Suprapubic skin (tissue), 4 donors: ENCODE measurements at regions not wholly inside any gene's neighbourhood (a gene's known extent, or its start where the extent isn't known, plus 50 kb on each side); places are given as distances from the start of the nearest gene placed in this dataset.

Experiments used
- DNase-seq, 2 donors: peaks; one replicate each; pipeline ENCODE4 v3.0.0-alpha.2; 2019; ENCODE audit warnings: low spot score in 2 of 2
- H3K27ac ChIP-seq: fragments of 200-600 bp; sonication (generic); one replicate; pipeline ENCODE4 v1.5.1; 2019
- H3K27me3 ChIP-seq: fragments of 200-600 bp; sonication (generic); one replicate; pipeline ENCODE4 v1.5.1; 2019
- H3K36me3 ChIP-seq: fragments of 200-600 bp; sonication (generic); one replicate; pipeline ENCODE4 v1.5.1; 2019
- H3K4me1 ChIP-seq: fragments of 200-600 bp; sonication (generic); one replicate; pipeline ENCODE4 v1.5.1; 2019
- H3K4me3 ChIP-seq: fragments of 200-600 bp; sonication (generic); one replicate; pipeline ENCODE4 v1.5.1; 2019; ENCODE audit warnings: mild to moderate bottlenecking
- H3K9me3 ChIP-seq: fragments of 200-600 bp; sonication (generic); one replicate; pipeline ENCODE4 v1.5.1; 2019
- EP300 ChIP-seq: sonication (generic); formaldehyde crosslinking; IDR thresholded peaks from one replicate; pipeline ENCODE4 v1.6.1; 2017; ENCODE audit warnings: antibody characterized with exemption
- POLR2A ChIP-seq, 2 donors: fragments of 450-650 bp; IDR thresholded peaks; one replicate each; pipeline ENCODE4 v1.6.1; 2017; ENCODE audit warnings: antibody characterized with exemption in 2 of 2, mild to moderate bottlenecking in 2 of 2, moderate library complexity in 2 of 2
- POLR2AphosphoS5 ChIP-seq, 3 donors: sonication (generic); formaldehyde crosslinking; IDR thresholded peaks; one replicate each; pipeline ENCODE4 v1.6.1; 2017; ENCODE audit warnings: antibody characterized with exemption in 3 of 3
- WGBS: methylation state at CpG from one replicate; pipeline ENCODE4 v1.1.5; 2018; 5-methylcytosine and 5-hydroxymethylcytosine counted together
- TF ChIP-seq, protein P1 (sequence below), 2 donors: fragments of 200-600 bp in 1 of 2; fragments of 450-650 bp in 1 of 2; sonication (generic) in 1 of 2; IDR thresholded peaks; one replicate each; pipeline ENCODE4 v1.5.1; 2016 to 2019; ENCODE audit warnings: antibody characterized with exemption in 2 of 2, mild to moderate bottlenecking in 1 of 2, moderate library complexity in 1 of 2

DNA sequence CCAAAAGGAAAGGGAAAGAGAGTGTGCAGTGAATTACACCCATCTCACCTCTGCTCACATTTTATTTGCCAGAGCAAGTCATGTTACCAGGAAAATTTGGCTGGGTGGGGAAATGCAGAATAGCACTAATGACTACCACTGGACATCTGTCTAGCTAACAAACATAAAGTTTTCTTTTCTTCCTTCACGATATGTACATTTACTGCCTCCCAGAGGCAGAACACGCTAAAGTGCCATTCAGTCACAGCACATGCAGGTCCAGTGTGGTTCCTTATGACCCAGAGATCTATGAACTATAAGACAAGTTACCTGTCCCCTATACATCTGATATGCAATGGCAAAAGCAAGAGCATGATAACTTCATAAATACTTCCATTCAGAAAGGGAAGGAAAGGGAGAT lies 194.1 kb downstream of the OGFRL1 start:
- 78% methylated on average over 2 of the region's 2 CpGs for WGBS
- H3K4me1 ChIP-seq = peaks cover 31% of the 10 kb centered on the region
- TF ChIP-seq POLR2A (IDR thresholded peaks at IDR 0.05) = no peak
- TF ChIP-seq, protein P1, sequence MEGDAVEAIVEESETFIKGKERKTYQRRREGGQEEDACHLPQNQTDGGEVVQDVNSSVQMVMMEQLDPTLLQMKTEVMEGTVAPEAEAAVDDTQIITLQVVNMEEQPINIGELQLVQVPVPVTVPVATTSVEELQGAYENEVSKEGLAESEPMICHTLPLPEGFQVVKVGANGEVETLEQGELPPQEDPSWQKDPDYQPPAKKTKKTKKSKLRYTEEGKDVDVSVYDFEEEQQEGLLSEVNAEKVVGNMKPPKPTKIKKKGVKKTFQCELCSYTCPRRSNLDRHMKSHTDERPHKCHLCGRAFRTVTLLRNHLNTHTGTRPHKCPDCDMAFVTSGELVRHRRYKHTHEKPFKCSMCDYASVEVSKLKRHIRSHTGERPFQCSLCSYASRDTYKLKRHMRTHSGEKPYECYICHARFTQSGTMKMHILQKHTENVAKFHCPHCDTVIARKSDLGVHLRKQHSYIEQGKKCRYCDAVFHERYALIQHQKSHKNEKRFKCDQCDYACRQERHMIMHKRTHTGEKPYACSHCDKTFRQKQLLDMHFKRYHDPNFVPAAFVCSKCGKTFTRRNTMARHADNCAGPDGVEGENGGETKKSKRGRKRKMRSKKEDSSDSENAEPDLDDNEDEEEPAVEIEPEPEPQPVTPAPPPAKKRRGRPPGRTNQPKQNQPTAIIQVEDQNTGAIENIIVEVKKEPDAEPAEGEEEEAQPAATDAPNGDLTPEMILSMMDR (IDR thresholded peaks at IDR 0.05) = no peak
- TF ChIP-seq POLR2AphosphoS5 (IDR thresholded peaks at IDR 0.05) = no peak
- no peak for TF ChIP-seq EP300
- H3K27ac ChIP-seq = no peak overlapping the region
- no peak overlapping the region for H3K4me3 ChIP-seq
- no peak for DNase-seq
- no peaks in the 10 kb centered on the region for H3K36me3 ChIP-seq
- H3K27me3 ChIP-seq = no peaks in the 10 kb centered on the region
- H3K9me3 ChIP-seq = no peaks in the 10 kb centered on the region

DNA sequence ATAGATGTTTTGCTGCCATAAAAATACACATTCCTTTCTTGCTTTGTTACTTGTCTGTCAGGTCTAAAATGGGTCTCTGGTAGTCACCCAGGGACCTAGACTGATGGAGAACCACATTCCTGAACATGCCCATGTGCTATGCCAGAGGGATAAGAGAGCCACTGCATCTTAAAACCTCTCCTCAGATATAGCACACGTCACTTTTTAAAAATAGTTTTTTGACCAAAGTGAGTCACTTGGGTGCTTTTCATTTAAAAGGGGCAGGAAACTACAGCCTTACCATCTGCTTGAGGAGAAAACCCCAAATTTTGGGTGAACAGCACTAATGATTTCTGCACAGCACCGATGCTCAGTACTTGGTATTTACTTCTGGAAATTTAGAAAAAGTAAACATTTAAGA lies 197.8 kb downstream of the OGFRL1 start:
- WGBS = 81% methylated on average over 2 of the region's 2 CpGs
- DNase-seq = no peak
- TF ChIP-seq, protein P1 (IDR thresholded peaks at IDR 0.05) = no peak
- no peak for TF ChIP-seq EP300
- TF ChIP-seq POLR2A (IDR thresholded peaks at IDR 0.05) = no peak
- no peak for TF ChIP-seq POLR2AphosphoS5 (IDR thresholded peaks at IDR 0.05)

DNA sequence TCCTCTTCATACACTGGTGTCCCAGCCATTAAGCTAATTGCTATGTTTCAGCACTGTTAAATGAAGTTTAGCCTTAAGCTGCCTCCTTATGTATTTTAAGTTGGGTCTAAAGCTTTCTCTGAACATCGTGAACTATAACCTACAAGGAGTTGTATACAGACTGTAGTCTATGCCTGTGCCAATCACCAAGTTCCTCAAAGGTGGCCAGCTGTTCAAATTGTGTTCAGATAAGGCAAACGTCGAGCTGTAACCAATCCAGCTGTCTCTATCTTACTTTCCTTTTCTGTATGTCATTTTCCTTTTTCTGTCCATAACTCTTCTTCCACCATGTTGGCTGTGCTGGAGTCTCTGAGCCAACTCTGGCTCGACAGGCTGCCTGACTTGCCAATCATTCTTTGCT lies 199.6 kb downstream of the OGFRL1 start:
- TF ChIP-seq POLR2AphosphoS5 (IDR thresholded peaks at IDR 0.05) (no peak), EP300 (no peak), POLR2A (IDR thresholded peaks at IDR 0.05) (no peak)
- TF ChIP-seq, protein P1 (IDR thresholded peaks at IDR 0.05) = no peak
- Histone ChIP-seq H3K9me3 (no peaks in the 10 kb centered on the region), H3K4me3 (no peak overlapping the region), H3K27me3 (no peaks in the 10 kb centered on the region), H3K36me3 (no peaks in the 10 kb centered on the region), H3K27ac (no peak overlapping the region), H3K4me1 (no peaks in the 10 kb centered on the region)
- DNase-seq = no peak
- 71% methylated on average over 4 of the region's 4 CpGs for WGBS

More for the DNA sequence above, 197.8 kb downstream of the OGFRL1 start:
- no peaks in the 10 kb centered on the region for H3K9me3 ChIP-seq
- no peaks in the 10 kb centered on the region for H3K36me3 ChIP-seq
- no peak overlapping the region for H3K4me3 ChIP-seq
- no peaks in the 10 kb centered on the region for H3K27me3 ChIP-seq
- peaks cover 3% of the 10 kb centered on the region for H3K4me1 ChIP-seq
- no peak overlapping the region for H3K27ac ChIP-seq

DNA sequence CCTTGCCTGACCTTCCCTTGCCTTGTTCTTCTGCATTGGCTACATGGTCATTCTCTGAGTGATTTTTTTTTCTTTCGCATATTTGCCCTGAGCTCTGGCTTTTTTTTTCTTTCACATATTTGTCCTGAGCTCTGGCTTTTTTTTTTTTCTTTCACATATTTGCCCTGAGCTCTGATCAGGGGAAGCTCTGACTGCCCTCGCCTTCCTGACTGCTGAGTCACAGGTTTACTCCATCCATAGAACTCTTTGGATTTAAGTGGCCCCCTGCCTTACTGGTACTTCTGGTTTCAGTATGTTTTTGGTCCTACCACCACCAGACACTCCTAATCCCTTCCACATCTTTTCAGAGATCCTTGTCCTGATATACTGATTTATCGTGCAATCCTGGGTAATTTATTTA lies 201.1 kb downstream of the OGFRL1 start:
- Histone ChIP-seq H3K36me3 (no peaks in the 10 kb centered on the region), H3K4me1 (no peaks in the 10 kb centered on the region), H3K4me3 (no peak overlapping the region), H3K9me3 (no peaks in the 10 kb centered on the region), H3K27ac (no peak overlapping the region), H3K27me3 (no peaks in the 10 kb centered on the region)
- 28% methylated on average over 3 of the region's 3 CpGs for WGBS
- no peak for DNase-seq
- TF ChIP-seq, protein P1 (IDR thresholded peaks at IDR 0.05) = no peak
- no peak for TF ChIP-seq POLR2AphosphoS5 (IDR thresholded peaks at IDR 0.05)
- TF ChIP-seq POLR2A (IDR thresholded peaks at IDR 0.05) = no peak

DNA sequence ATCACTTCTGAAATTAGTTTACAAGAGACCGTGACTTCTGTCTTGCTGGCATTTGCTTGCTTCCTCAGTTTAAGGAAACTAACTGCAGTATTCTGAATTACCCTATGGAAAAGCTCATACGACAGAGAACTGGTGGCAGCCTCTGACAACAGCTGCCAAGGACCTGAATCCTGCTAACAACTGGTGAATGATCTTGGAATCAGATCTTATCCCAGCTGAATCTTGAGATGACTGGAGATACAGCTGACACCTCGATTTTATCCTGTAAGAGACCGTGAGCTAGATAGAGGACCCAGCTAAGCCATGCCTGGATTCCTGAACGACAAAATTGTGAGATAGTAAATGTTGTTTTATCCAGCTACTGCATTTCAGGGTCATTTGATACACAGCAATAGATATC lies 202.3 kb downstream of the OGFRL1 start:
- TF ChIP-seq EP300 (no peak), POLR2AphosphoS5 (IDR thresholded peaks at IDR 0.05) (no peak)
- TF ChIP-seq, protein P1 (IDR thresholded peaks at IDR 0.05) = no peak
- Histone ChIP-seq H3K36me3 (no peaks in the 10 kb centered on the region), H3K4me1 (no peaks in the 10 kb centered on the region), H3K27me3 (no peaks in the 10 kb centered on the region), H3K27ac (no peak overlapping the region), H3K4me3 (no peak overlapping the region), H3K9me3 (no peaks in the 10 kb centered on the region)
- DNase-seq = no peak
- 69% methylated on average over 5 of the region's 5 CpGs for WGBS
